Small intestine (tissue), 7 donors: ENCODE measurements at regions not wholly inside any gene's neighbourhood (a gene's known extent, or its start where the extent isn't known, plus 50 kb on each side); places are given as distances from the start of the nearest gene placed in this dataset.

ENCODE experiments used
- DNase-seq, 2 donors: peaks; one replicate each; pipeline versions ENCODE4 v3.0.0 to v3.0.0-alpha.2; 2013
- FAIRE-seq: peaks from 2 replicates; lab custom pipeline; 2012; peaks lifted over from hg19 to GRCh38; lab: Jason Lieb, UNC
- H3K27ac ChIP-seq, 3 donors: one replicate each; pipeline ENCODE4 v1.5.1; 2013; ENCODE audit warnings: low read length in 2 of 3, mild to moderate bottlenecking in 2 of 3, control low read depth in 1 of 3, inconsistent platforms in 1 of 3, low read depth in 1 of 3, moderate library complexity in 1 of 3
- H3K27me3 ChIP-seq, 3 donors: one replicate each; pipeline ENCODE4 v1.6.1; 2013; ENCODE audit warnings: low read length in 3 of 3, inconsistent platforms in 1 of 3; ENCODE audit not compliant: control insufficient read depth in 3 of 3, insufficient read depth in 3 of 3
- H3K36me3 ChIP-seq, 3 donors: one replicate each; pipeline ENCODE4 v1.6.1; 2013; ENCODE audit warnings: low read length in 3 of 3, inconsistent platforms in 1 of 3, low read depth in 1 of 3, mild to moderate bottlenecking in 1 of 3, moderate library complexity in 1 of 3; ENCODE audit not compliant: control insufficient read depth in 3 of 3, insufficient read depth in 2 of 3
- H3K4me1 ChIP-seq, 3 donors: one replicate each; pipeline ENCODE4 v1.6.1; 2013; ENCODE audit warnings: low read length in 2 of 3, inconsistent platforms in 1 of 3, low read depth in 1 of 3, mild to moderate bottlenecking in 1 of 3, moderate library complexity in 1 of 3; ENCODE audit not compliant: control insufficient read depth in 3 of 3, insufficient read depth in 2 of 3
- H3K4me3 ChIP-seq, 3 donors: one replicate each; pipeline ENCODE4 v1.5.1; 2013; ENCODE audit warnings: low read length in 3 of 3, control low read depth in 1 of 3, inconsistent platforms in 1 of 3, low read depth in 1 of 3, mild to moderate bottlenecking in 1 of 3, moderate library complexity in 1 of 3
- H3K9me3 ChIP-seq, 2 donors: one replicate each; pipeline ENCODE4 v1.6.1; 2013; ENCODE audit warnings: low read depth in 1 of 2, low read length in 1 of 2; ENCODE audit not compliant: control insufficient read depth in 2 of 2, insufficient read depth in 1 of 2
- WGBS, 3 donors: extraction: QIAGEN DNeasy Blood & Tissue Kit; methylation state at CpG; one replicate each; pipeline ENCODE4 v1.1.7; 2013; 5-methylcytosine and 5-hydroxymethylcytosine counted together
- donor health status: healthy with polysubstance abuse.
- donor health status: control.
- donor health status: control.
- donor health status: Bipolar disorder and iron deficiency.
- donor health status: healthy.

- Histone ChIP-seq H3K4me1 (no peaks in the 10 kb centered on the region), H3K27me3 (no peaks in the 10 kb centered on the region), H3K4me3 (no peak overlapping the region), H3K36me3 (no peaks in the 10 kb centered on the region), H3K9me3 (no peaks in the 10 kb centered on the region), H3K27ac (no peak overlapping the region)
- FAIRE-seq (no peak), DNase-seq (no peak)
- 88 to 97% (median 93%) methylated on average over 1 of the region's 1 CpG for WGBS, 3 donors
Observed at GRCh38 chr2:209070262-209070661, 353.6 kb upstream of the MAP2 start.

- no peak overlapping the region for H3K27ac ChIP-seq
- H3K4me3 ChIP-seq: no peak overlapping the region
- FAIRE-seq: no peak
- no peak for DNase-seq
- no peaks in the 10 kb centered on the region for H3K27me3 ChIP-seq
- peaks cover 0 to 2% of the 10 kb centered on the region in 2 donors for H3K9me3 ChIP-seq
- no peaks in the 10 kb centered on the region for H3K36me3 ChIP-seq
- no peaks in the 10 kb centered on the region for H3K4me1 ChIP-seq
Observed at GRCh38 chr2:209073151-209073550, 350.7 kb upstream of the MAP2 start.

GRCh38 chr2:209074711-209075110, 349.1 kb upstream of the MAP2 start:
- FAIRE-seq: no peak
- peaks cover 0 to 2% of the 10 kb centered on the region in 2 donors for H3K9me3 ChIP-seq

GRCh38 chr2:209076151-209076550, 347.7 kb upstream of the MAP2 start:
- Histone ChIP-seq H3K9me3 (peaks cover 0 to 2% of the 10 kb centered on the region in 2 donors), H3K4me3 (no peak overlapping the region), H3K4me1 (no peaks in the 10 kb centered on the region), H3K27ac (no peak overlapping the region), H3K27me3 (no peaks in the 10 kb centered on the region), H3K36me3 (no peaks in the 10 kb centered on the region)
- FAIRE-seq (no peak), DNase-seq (no peak)
- WGBS, 3 donors: 65 to 72% (median 66%) methylated on average over 1 of the region's 1 CpG

More at GRCh38 chr2:209074711-209075110, 349.1 kb upstream of the MAP2 start:
- H3K27ac ChIP-seq: no peak overlapping the region
- no peaks in the 10 kb centered on the region for H3K36me3 ChIP-seq
- H3K4me3 ChIP-seq: no peak overlapping the region
- DNase-seq: no peak
- WGBS, 3 donors: 91 to 93% (median 91%) methylated on average over 3 of the region's 3 CpGs
- no peaks in the 10 kb centered on the region for H3K27me3 ChIP-seq
- H3K4me1 ChIP-seq: no peaks in the 10 kb centered on the region

GRCh38 chr2:209086761-209087160, 337.1 kb upstream of the MAP2 start:
- no peak for DNase-seq
- Histone ChIP-seq H3K27ac (no peak overlapping the region), H3K4me1 (no peaks in the 10 kb centered on the region), H3K36me3 (no peaks in the 10 kb centered on the region), H3K9me3 (no peaks in the 10 kb centered on the region), H3K4me3 (no peak overlapping the region), H3K27me3 (no peaks in the 10 kb centered on the region)
- WGBS, 3 donors: 85 to 93% (median 88%) methylated on average over 3 of the region's 3 CpGs
- FAIRE-seq: no peak

- no peaks in the 10 kb centered on the region for H3K27me3 ChIP-seq
- no peak for FAIRE-seq
- H3K4me3 ChIP-seq: no peak overlapping the region
- no peaks in the 10 kb centered on the region for H3K36me3 ChIP-seq
- no peaks in the 10 kb centered on the region for H3K9me3 ChIP-seq
- DNase-seq: no peak
- WGBS, 3 donors: 68 to 71% (median 70%) methylated on average over 1 of the region's 1 CpG
- no peaks in the 10 kb centered on the region for H3K4me1 ChIP-seq
- H3K27ac ChIP-seq: no peak overlapping the region
Observed at GRCh38 chr2:209091056-209091455, 332.8 kb upstream of the MAP2 start.

GRCh38 chr2:209094221-209094620, 329.6 kb upstream of the MAP2 start:
- Histone ChIP-seq H3K27ac (no peak overlapping the region), H3K9me3 (peaks cover 0 to 3% of the 10 kb centered on the region in 2 donors), H3K27me3 (no peaks in the 10 kb centered on the region), H3K36me3 (no peaks in the 10 kb centered on the region), H3K4me3 (no peak overlapping the region), H3K4me1 (no peaks in the 10 kb centered on the region)
- whole genome bisulfite sequencing, 3 donors: 86 to 87% (median 86%) methylated on average over 2 of the region's 2 CpGs
- no peak for DNase-seq
- FAIRE-seq: no peak

- no peak for FAIRE-seq
- 19 to 45% (median 27%) methylated on average over 2 of the region's 2 CpGs for WGBS, 3 donors
Observed at GRCh38 chr2:209095432-209095831, 328.4 kb upstream of the MAP2 start.

GRCh38 chr2:209097168-209097567, 326.7 kb upstream of the MAP2 start:
- DNase-seq (no peak), FAIRE-seq (no peak)
- 62 to 66% (median 64%) methylated on average over 2 of the region's 2 CpGs for WGBS, 3 donors
- Histone ChIP-seq H3K27ac (no peak overlapping the region), H3K36me3 (no peaks in the 10 kb centered on the region), H3K4me1 (no peaks in the 10 kb centered on the region), H3K9me3 (peaks cover 0 to 3% of the 10 kb centered on the region in 2 donors), H3K27me3 (no peaks in the 10 kb centered on the region), H3K4me3 (no peak overlapping the region)

More at GRCh38 chr2:209095432-209095831, 328.4 kb upstream of the MAP2 start:
- no peak for DNase-seq
- Histone ChIP-seq H3K36me3 (no peaks in the 10 kb centered on the region), H3K4me3 (no peak overlapping the region), H3K4me1 (no peaks in the 10 kb centered on the region), H3K27ac (no peak overlapping the region), H3K9me3 (peaks cover 0 to 3% of the 10 kb centered on the region in 2 donors), H3K27me3 (no peaks in the 10 kb centered on the region)
